B cell (primary cell): ENCODE measurements at regions not wholly inside any gene's neighbourhood (a gene's known extent, or its start where the extent isn't known, plus 50 kb on each side); places are given as distances from the start of the nearest gene placed in this dataset.

Source experiments
- ATAC-seq: fragments of 200-7000 bp; cut with Tn5 transposase; one replicate; pipeline ENCODE4 v1.10.0; 2021; ENCODE audit warnings: low read depth, mild to moderate bottlenecking, moderate number of reproducible peaks, moderate library complexity
- CTCF ChIA-PET: fragments of 350-600 bp; sonication (Branson Sonifier 250); formaldehyde crosslinking; loops from one replicate; lab custom pipeline; 2021; ENCODE audit warnings: antibody characterized with exemption, inconsistent platforms; lab: Charles Lee
- POLR2A ChIA-PET: fragments of 350-600 bp; sonication (Branson Sonifier 250); formaldehyde crosslinking; loops from one replicate; lab custom pipeline; 2021; ENCODE audit warnings: antibody characterized with exemption; lab: Charles Lee
- DNase-seq: peaks from one replicate; pipeline ENCODE4 v3.0.0; 2013
- H2AFZ ChIP-seq: 2 replicates; pipeline ENCODE4 v1.6.1; 2012; ENCODE audit warnings: mild to moderate bottlenecking, low read depth, low read length; ENCODE audit not compliant: insufficient read depth, poor library complexity, severe bottlenecking
- H3K27ac ChIP-seq, 2 donors: 1 replicate in 1 of 2; 2 replicates in 1 of 2; pipeline ENCODE4 v1.5.1; 2012 to 2013; ENCODE audit warnings: low read length in 2 of 2, mild to moderate bottlenecking in 2 of 2, moderate library complexity in 1 of 2
- H3K27me3 ChIP-seq, 4 experiments: fragments of 200-600 bp in 1 of 4; sonication (generic) in 1 of 4; replicated peaks in 1 of 4; 1 replicate in 2 of 4; 2 replicates in 2 of 4; pipeline versions ENCODE4 v1.6.1 to v1.7.0; 2013 to 2016; ENCODE audit warnings: low read length in 3 of 4, mild to moderate bottlenecking in 2 of 4, mixed read lengths in 1 of 4, moderate library complexity in 1 of 4; ENCODE audit not compliant: insufficient read depth in 4 of 4, control insufficient read depth in 3 of 4; ENCODE audit errors: control extremely low read depth in 1 of 4
- H3K36me3 ChIP-seq, 2 experiments: replicated peaks in 1 of 2; 1 replicate in 1 of 2; 2 replicates in 1 of 2; pipeline versions ENCODE4 v1.6.1 to v1.7.1; 2013; ENCODE audit warnings: low read length in 1 of 2; ENCODE audit not compliant: insufficient read depth in 2 of 2, control insufficient read depth in 1 of 2; ENCODE audit errors: control extremely low read depth in 1 of 2, extremely low read depth in 1 of 2
- H3K4me1 ChIP-seq, 2 donors: fragments of 200-600 bp in 1 of 2; sonication (generic) in 1 of 2; 1 replicate in 1 of 2; 2 replicates in 1 of 2; pipeline versions ENCODE4 v1.5.1 to v1.6.1; 2013 to 2017; ENCODE audit warnings: low read length in 2 of 2; ENCODE audit not compliant: control insufficient read depth in 2 of 2, insufficient read depth in 2 of 2
- H3K4me2 ChIP-seq: replicated peaks from 2 replicates; pipeline ENCODE3; 2012; ENCODE audit warnings: mild to moderate bottlenecking, low read depth, low read length; ENCODE audit not compliant: poor library complexity, severe bottlenecking
- H3K4me3 ChIP-seq, 5 experiments: fragments of 200-600 bp in 1 of 5; sonication (generic) in 1 of 5; 1 replicate in 3 of 5; 2 replicates in 2 of 5; pipeline versions ENCODE4 v1.5.1 to v1.7.0; 2011 to 2016; ENCODE audit warnings: low read length in 4 of 5, mild to moderate bottlenecking in 4 of 5, low read depth in 2 of 5, control low read depth in 1 of 5, moderate library complexity in 1 of 5; ENCODE audit not compliant: insufficient read depth in 1 of 5; ENCODE audit errors: control extremely low read depth in 1 of 5, extremely low read depth in 1 of 5
- H3K79me2 ChIP-seq: fragments of 200-600 bp; sonication (generic); one replicate; pipeline ENCODE4 v1.6.0; 2016; ENCODE audit warnings: low read length; ENCODE audit not compliant: control insufficient read depth, insufficient read depth
- H3K9ac ChIP-seq: fragments of 200-600 bp; sonication (generic); 2 replicates; pipeline ENCODE4 v1.6.1; 2017; ENCODE audit warnings: mild to moderate bottlenecking, low read length, moderate library complexity
- H3K9me3 ChIP-seq, 3 donors: one replicate each; pipeline versions ENCODE4 v1.6.1 to v1.7.1; 2013; ENCODE audit warnings: low read length in 2 of 3; ENCODE audit not compliant: control insufficient read depth in 2 of 3, insufficient read depth in 1 of 3; ENCODE audit errors: control extremely low read depth in 1 of 3
- H4K20me1 ChIP-seq: 2 replicates; pipeline ENCODE4 v1.6.0; 2012; ENCODE audit warnings: mild to moderate bottlenecking, low read length; ENCODE audit not compliant: insufficient read depth, control insufficient read depth, poor library complexity, severe bottlenecking
- H3K27ac Mint-ChIP-seq: one replicate; pipeline ENCODE4 v1.8.0; 2021; ENCODE audit warnings: mixed read lengths
- H3K27me3 Mint-ChIP-seq: one replicate; pipeline ENCODE4 v1.8.0; 2021; ENCODE audit warnings: mixed read lengths
- H3K4me1 Mint-ChIP-seq: one replicate; pipeline ENCODE4 v1.8.0; 2021; ENCODE audit warnings: mixed read lengths
- H3K4me3 Mint-ChIP-seq: one replicate; pipeline ENCODE4 v1.8.0; 2021; ENCODE audit warnings: mixed read lengths
- H3K9me3 Mint-ChIP-seq: one replicate; pipeline ENCODE4 v1.8.0; 2022; ENCODE audit warnings: mixed read lengths; ENCODE audit not compliant: insufficient read depth
- EZH2 ChIP-seq: IDR thresholded peaks from 2 replicates; pipeline ENCODE4 v1.6.1; 2012; ENCODE audit warnings: borderline replicate concordance, low read depth, mild to moderate bottlenecking, moderate library complexity, low read length; ENCODE audit not compliant: insufficient read depth, poor library complexity, severe bottlenecking
- WGBS: methylation state at CpG from one replicate; pipeline ENCODE4 v1.1.5; 2013; ENCODE audit warnings: missing lambda C conversion rate; ENCODE audit not compliant: insufficient coverage; 5-methylcytosine and 5-hydroxymethylcytosine counted together
- intact Hi-C: fragments of 100-400 bp; cut with micrococcal nuclease; formaldehyde crosslinking; loops from one replicate; pipeline ENCODE4 v1.10.0; 2022
- TF ChIP-seq, protein P1 (sequence below): fragments of 200-600 bp; IDR thresholded peaks from one replicate; pipeline ENCODE4 v1.8.0; 2022; ENCODE audit warnings: antibody characterized with exemption, mild to moderate bottlenecking

DNA sequence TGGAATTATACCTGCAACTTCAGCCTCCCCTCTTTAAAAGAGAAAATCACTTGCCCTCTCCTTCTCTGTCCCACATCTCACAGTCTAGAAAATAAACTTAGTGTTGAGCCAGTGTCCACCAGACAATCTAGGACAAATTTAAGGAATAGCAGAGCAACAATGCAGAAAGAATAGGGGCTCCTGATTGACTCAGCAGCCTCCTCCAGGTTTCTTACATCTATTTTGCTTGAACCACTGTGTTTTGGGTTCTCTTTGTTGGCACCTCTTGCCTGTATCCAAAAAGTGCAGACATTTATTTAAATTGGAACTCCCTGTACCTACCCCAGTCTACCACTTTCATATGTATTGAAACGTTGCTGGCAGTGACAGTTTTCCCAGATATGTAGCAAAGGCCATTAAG is 133.7 kb upstream of the HSF2 start:
- H3K4me1 ChIP-seq: no peaks in the 10 kb centered on the region
- Mint-ChIP-seq H3K4me3 (no peak overlapping the region), H3K27ac (no peak overlapping the region), H3K27me3 (no peaks in the 10 kb centered on the region), H3K4me1 (no peaks in the 10 kb centered on the region), H3K9me3 (no peaks in the 10 kb centered on the region)
- no peak for TF ChIP-seq EZH2
- TF ChIP-seq, protein P1, sequence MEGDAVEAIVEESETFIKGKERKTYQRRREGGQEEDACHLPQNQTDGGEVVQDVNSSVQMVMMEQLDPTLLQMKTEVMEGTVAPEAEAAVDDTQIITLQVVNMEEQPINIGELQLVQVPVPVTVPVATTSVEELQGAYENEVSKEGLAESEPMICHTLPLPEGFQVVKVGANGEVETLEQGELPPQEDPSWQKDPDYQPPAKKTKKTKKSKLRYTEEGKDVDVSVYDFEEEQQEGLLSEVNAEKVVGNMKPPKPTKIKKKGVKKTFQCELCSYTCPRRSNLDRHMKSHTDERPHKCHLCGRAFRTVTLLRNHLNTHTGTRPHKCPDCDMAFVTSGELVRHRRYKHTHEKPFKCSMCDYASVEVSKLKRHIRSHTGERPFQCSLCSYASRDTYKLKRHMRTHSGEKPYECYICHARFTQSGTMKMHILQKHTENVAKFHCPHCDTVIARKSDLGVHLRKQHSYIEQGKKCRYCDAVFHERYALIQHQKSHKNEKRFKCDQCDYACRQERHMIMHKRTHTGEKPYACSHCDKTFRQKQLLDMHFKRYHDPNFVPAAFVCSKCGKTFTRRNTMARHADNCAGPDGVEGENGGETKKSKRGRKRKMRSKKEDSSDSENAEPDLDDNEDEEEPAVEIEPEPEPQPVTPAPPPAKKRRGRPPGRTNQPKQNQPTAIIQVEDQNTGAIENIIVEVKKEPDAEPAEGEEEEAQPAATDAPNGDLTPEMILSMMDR: no peak
- ChIA-PET POLR2A (no interaction called here), CTCF (no interaction called here)
- 33% methylated on average over 1 of the region's 1 CpG for whole genome bisulfite sequencing
- H2AFZ ChIP-seq: no peak overlapping the region
- no peak overlapping the region for H3K4me2 ChIP-seq
- H3K9ac ChIP-seq: no peak overlapping the region
- H3K27ac ChIP-seq: no peak overlapping the region
- no peak for ATAC-seq
- DNase-seq: no peak
- no peak overlapping the region for H3K4me3 ChIP-seq
- no peaks in the 10 kb centered on the region for H3K36me3 ChIP-seq
- H4K20me1 ChIP-seq: no peaks in the 10 kb centered on the region
- H3K9me3 ChIP-seq: peaks cover 0 to 3% (median 3%) of the 10 kb centered on the region in 3 donors
- H3K27me3 ChIP-seq: no peaks in the 10 kb centered on the region
- H3K79me2 ChIP-seq: no peaks in the 10 kb centered on the region
- intact Hi-C loops: no loop called here

DNA sequence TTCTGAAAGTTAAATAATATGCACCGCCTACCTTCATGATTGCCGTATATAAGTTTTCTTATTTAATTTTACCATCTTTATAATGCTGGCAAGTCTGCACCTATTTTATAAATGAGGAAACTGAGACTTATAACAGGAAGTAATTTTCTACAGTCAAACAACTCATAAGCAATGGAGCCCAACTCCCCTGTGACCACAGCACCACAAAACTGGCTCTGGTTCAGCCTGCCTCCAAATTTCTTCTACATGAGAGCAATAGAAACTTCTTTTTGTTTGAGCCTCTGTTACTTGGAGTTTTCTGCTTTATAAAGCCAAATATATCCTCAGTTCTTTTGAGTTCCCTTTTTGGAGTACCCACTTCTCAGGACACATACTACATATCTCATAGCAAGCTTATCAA is 131.1 kb upstream of the HSF2 start:
- no peaks in the 10 kb centered on the region for H3K36me3 ChIP-seq
- no peak overlapping the region for H3K4me3 ChIP-seq
- no peaks in the 10 kb centered on the region for H3K4me1 ChIP-seq
- no peak overlapping the region for H3K4me2 ChIP-seq
- no peak overlapping the region for H3K9ac ChIP-seq
- H3K9me3 ChIP-seq: peaks cover 0 to 3% (median 3%) of the 10 kb centered on the region in 3 donors
- WGBS: no CpG with 5 or more reads among the region's 2 CpGs
- no peak for DNase-seq
- H3K4me1 Mint-ChIP-seq: no peaks in the 10 kb centered on the region
- no peak for TF ChIP-seq EZH2
- TF ChIP-seq, protein P1: no peak
- H3K27me3 ChIP-seq: no peaks in the 10 kb centered on the region
- H3K79me2 ChIP-seq: no peaks in the 10 kb centered on the region
- ChIA-PET CTCF (no interaction called here), POLR2A (no interaction called here)
- H3K27ac Mint-ChIP-seq: no peak overlapping the region
- intact Hi-C loops: no loop called here
- no peak overlapping the region for H2AFZ ChIP-seq
- no peaks in the 10 kb centered on the region for H4K20me1 ChIP-seq
- no peak for ATAC-seq
- H3K9me3 Mint-ChIP-seq: no peaks in the 10 kb centered on the region
- H3K27me3 Mint-ChIP-seq: no peaks in the 10 kb centered on the region
- no peak overlapping the region for H3K4me3 Mint-ChIP-seq
- H3K27ac ChIP-seq: no peak overlapping the region
